Liver (tissue), 8 donors: ENCODE measurements at regions not wholly inside any gene's neighbourhood (a gene's known extent, or its start where the extent isn't known, plus 50 kb on each side); places are given as distances from the start of the nearest gene placed in this dataset.

Experiments used
- DNase-seq: peaks from one replicate; pipeline ENCODE4 v3.0.0-alpha.2; 2017; ENCODE audit warnings: low spot score
- H3K27ac ChIP-seq, 2 donors: one replicate each; pipeline ENCODE4 v1.7.0; 2013; ENCODE audit warnings: inconsistent platforms in 2 of 2, low read length in 2 of 2, control low read depth in 1 of 2, low read depth in 1 of 2, mild to moderate bottlenecking in 1 of 2
- H3K27me3 ChIP-seq, 4 donors: one replicate each; pipeline versions ENCODE4 v1.6.1 to v1.7.0; 2013; ENCODE audit warnings: low read length in 3 of 4, inconsistent platforms in 1 of 4, mild to moderate bottlenecking in 1 of 4, moderate library complexity in 1 of 4; ENCODE audit not compliant: control insufficient read depth in 4 of 4, insufficient read depth in 4 of 4
- H3K36me3 ChIP-seq, 4 donors: one replicate each; pipeline versions ENCODE4 v1.6.1 to v1.7.0; 2013; ENCODE audit warnings: low read length in 3 of 4, mild to moderate bottlenecking in 3 of 4, low read depth in 1 of 4, moderate library complexity in 1 of 4; ENCODE audit not compliant: control insufficient read depth in 4 of 4, insufficient read depth in 3 of 4
- H3K4me1 ChIP-seq, 4 donors: one replicate each; pipeline versions ENCODE4 v1.6.1 to v1.7.0; 2013; ENCODE audit warnings: low read length in 3 of 4, mild to moderate bottlenecking in 3 of 4, moderate library complexity in 1 of 4; ENCODE audit not compliant: control insufficient read depth in 4 of 4, insufficient read depth in 4 of 4
- H3K4me3 ChIP-seq, 3 donors: one replicate each; pipeline versions ENCODE4 v1.6.1 to v1.7.0; 2013; ENCODE audit warnings: low read length in 3 of 3, control low read depth in 1 of 3, low read depth in 1 of 3, mild to moderate bottlenecking in 1 of 3
- H3K9ac ChIP-seq, 2 donors: one replicate each; pipeline ENCODE4 v1.7.0; 2013; ENCODE audit warnings: low read length in 2 of 2, mild to moderate bottlenecking in 2 of 2, moderate library complexity in 2 of 2, control low read depth in 1 of 2, low read depth in 1 of 2
- H3K9me3 ChIP-seq, 4 donors: one replicate each; pipeline versions ENCODE4 v1.6.1 to v1.7.0; 2013; ENCODE audit warnings: low read length in 3 of 4; ENCODE audit not compliant: control insufficient read depth in 4 of 4
- EGR1 ChIP-seq, 2 donors: IDR thresholded peaks; 2 replicates each; pipeline ENCODE4 v1.6.1; 2016 to 2018; ENCODE audit warnings: antibody characterized with exemption in 2 of 2, low read depth in 2 of 2
- FOXA1 ChIP-seq: IDR thresholded peaks from 2 replicates; pipeline ENCODE4 v1.6.1; 2016; ENCODE audit warnings: antibody characterized with exemption
- FOXA2 ChIP-seq: IDR thresholded peaks from 2 replicates; pipeline ENCODE4 v1.6.1; 2016; ENCODE audit warnings: antibody characterized with exemption
- GABPA ChIP-seq, 2 donors: IDR thresholded peaks in 1 of 2; conservative IDR thresholded peaks in 1 of 2; 2 replicates each; pipeline ENCODE4 v1.6.1; 2016; ENCODE audit warnings: antibody characterized with exemption in 2 of 2, mild to moderate bottlenecking in 1 of 2, moderate library complexity in 1 of 2
- HNF4A ChIP-seq, 2 donors: conservative IDR thresholded peaks; 2 replicates each; pipeline ENCODE4 v1.6.1; 2016; ENCODE audit warnings: antibody characterized with exemption in 2 of 2, mild to moderate bottlenecking in 2 of 2
- HNF4G ChIP-seq: IDR thresholded peaks from 2 replicates; pipeline ENCODE4 v1.6.1; 2016; ENCODE audit warnings: antibody characterized with exemption
- JUND ChIP-seq, 2 donors: IDR thresholded peaks; 2 replicates each; pipeline ENCODE4 v1.6.1; 2016; ENCODE audit warnings: antibody characterized with exemption in 2 of 2
- NR2F2 ChIP-seq: IDR thresholded peaks from 2 replicates; pipeline ENCODE4 v1.6.1; 2016; ENCODE audit warnings: antibody characterized with exemption
- RAD21 ChIP-seq, 2 donors: IDR thresholded peaks; 2 replicates each; pipeline ENCODE4 v1.6.1; 2016; ENCODE audit warnings: antibody characterized with exemption in 2 of 2, mild to moderate bottlenecking in 2 of 2
- RXRA ChIP-seq, 2 donors: IDR thresholded peaks; 2 replicates each; pipeline ENCODE4 v1.6.1; 2017 to 2018; ENCODE audit warnings: antibody characterized with exemption in 2 of 2, mild to moderate bottlenecking in 1 of 2
- SP1 ChIP-seq: IDR thresholded peaks from 2 replicates; pipeline ENCODE4 v1.6.1; 2018; ENCODE audit warnings: antibody characterized with exemption, mild to moderate bottlenecking
- TAF1 ChIP-seq: conservative IDR thresholded peaks from 2 replicates; pipeline ENCODE4 v1.6.1; 2016; ENCODE audit warnings: antibody characterized with exemption, mild to moderate bottlenecking
- YY1 ChIP-seq: IDR thresholded peaks from 2 replicates; pipeline ENCODE4 v1.6.1; 2016; ENCODE audit warnings: antibody characterized with exemption, mild to moderate bottlenecking
- WGBS: extraction: QIAGEN DNeasy Blood & Tissue Kit; methylation state at CpG from one replicate; pipeline ENCODE4 v1.1.7; 2013; 5-methylcytosine and 5-hydroxymethylcytosine counted together
- TF ChIP-seq, protein P1 (sequence below): IDR thresholded peaks from 2 replicates; pipeline ENCODE4 v1.6.1; 2016; ENCODE audit warnings: antibody characterized with exemption, mild to moderate bottlenecking
- TF ChIP-seq, protein P2 (sequence below): IDR thresholded peaks from 2 replicates; pipeline ENCODE4 v1.6.1; 2016; ENCODE audit warnings: antibody characterized with exemption
- TF ChIP-seq, protein P3 (sequence below): fragments of 150-350 bp; IDR thresholded peaks from 2 replicates; pipeline ENCODE4 v1.5.1; 2017; ENCODE audit warnings: improper control_type of control experiment, low read depth, low read length; ENCODE audit not compliant: missing input control
- TF ChIP-seq, protein P4 (sequence below): IDR thresholded peaks from 2 replicates; pipeline ENCODE4 v1.6.1; 2016; ENCODE audit warnings: antibody characterized with exemption
- donor health status: healthy.
- donor health status: healthy.
- donor health status: healthy.
- donor health status: healthy.
- donor health status: healthy.

DNA sequence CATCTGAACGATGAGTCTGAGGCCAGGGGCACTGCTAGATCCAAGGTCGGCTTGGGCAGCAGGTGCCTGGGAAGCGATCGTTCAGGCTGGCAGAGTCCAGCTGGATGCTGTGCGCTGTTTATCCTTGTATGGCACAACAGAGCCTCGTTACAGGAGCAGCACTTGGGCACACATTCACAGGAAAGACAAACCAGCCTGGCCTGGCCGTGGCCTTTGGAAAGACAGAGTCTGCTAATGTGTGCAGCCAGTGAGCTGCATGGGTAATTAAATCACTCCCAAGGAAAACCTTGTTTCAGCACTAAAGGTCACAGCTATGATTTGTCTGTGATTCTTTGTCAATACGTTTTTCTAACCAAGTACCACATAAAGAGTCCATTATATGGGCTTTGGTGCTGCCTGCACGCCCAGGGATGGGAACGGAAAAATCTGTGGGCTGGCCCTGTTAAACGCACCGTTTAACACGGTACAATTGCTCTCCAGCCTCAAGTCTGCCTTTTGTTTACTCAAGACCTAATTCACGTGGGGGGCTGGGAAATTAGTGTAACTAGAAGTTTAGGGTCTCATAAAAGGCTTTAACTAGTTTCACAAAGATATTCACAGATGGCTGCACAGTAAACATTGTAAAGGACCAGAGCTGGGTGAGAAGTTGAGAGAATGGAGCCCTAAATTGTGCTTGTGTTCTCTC, 509.3 kb downstream of the KDM4C start:
- TF ChIP-seq, protein P1, sequence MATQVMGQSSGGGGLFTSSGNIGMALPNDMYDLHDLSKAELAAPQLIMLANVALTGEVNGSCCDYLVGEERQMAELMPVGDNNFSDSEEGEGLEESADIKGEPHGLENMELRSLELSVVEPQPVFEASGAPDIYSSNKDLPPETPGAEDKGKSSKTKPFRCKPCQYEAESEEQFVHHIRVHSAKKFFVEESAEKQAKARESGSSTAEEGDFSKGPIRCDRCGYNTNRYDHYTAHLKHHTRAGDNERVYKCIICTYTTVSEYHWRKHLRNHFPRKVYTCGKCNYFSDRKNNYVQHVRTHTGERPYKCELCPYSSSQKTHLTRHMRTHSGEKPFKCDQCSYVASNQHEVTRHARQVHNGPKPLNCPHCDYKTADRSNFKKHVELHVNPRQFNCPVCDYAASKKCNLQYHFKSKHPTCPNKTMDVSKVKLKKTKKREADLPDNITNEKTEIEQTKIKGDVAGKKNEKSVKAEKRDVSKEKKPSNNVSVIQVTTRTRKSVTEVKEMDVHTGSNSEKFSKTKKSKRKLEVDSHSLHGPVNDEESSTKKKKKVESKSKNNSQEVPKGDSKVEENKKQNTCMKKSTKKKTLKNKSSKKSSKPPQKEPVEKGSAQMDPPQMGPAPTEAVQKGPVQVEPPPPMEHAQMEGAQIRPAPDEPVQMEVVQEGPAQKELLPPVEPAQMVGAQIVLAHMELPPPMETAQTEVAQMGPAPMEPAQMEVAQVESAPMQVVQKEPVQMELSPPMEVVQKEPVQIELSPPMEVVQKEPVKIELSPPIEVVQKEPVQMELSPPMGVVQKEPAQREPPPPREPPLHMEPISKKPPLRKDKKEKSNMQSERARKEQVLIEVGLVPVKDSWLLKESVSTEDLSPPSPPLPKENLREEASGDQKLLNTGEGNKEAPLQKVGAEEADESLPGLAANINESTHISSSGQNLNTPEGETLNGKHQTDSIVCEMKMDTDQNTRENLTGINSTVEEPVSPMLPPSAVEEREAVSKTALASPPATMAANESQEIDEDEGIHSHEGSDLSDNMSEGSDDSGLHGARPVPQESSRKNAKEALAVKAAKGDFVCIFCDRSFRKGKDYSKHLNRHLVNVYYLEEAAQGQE = no peak
- no peak for TF ChIP-seq HNF4G
- no peak for TF ChIP-seq RAD21 (IDR thresholded peaks at IDR 0.05)
- no peak for TF ChIP-seq FOXA1
- TF ChIP-seq FOXA2 = no peak
- no peak for TF ChIP-seq SP1
- no peak for TF ChIP-seq NR2F2
- TF ChIP-seq EGR1 (IDR thresholded peaks at IDR 0.05; ENCODE audit: low read depth in 2 of 2) = no peak
- no peak for TF ChIP-seq HNF4A (conservative IDR thresholded peaks at IDR 0.05)
- TF ChIP-seq YY1 = no peak
- no peak for TF ChIP-seq GABPA (IDR thresholded peaks at IDR 0.05 in 1 of 2, conservative IDR thresholded peaks at IDR 0.05 in 1 of 2)
- TF ChIP-seq, protein P2, sequence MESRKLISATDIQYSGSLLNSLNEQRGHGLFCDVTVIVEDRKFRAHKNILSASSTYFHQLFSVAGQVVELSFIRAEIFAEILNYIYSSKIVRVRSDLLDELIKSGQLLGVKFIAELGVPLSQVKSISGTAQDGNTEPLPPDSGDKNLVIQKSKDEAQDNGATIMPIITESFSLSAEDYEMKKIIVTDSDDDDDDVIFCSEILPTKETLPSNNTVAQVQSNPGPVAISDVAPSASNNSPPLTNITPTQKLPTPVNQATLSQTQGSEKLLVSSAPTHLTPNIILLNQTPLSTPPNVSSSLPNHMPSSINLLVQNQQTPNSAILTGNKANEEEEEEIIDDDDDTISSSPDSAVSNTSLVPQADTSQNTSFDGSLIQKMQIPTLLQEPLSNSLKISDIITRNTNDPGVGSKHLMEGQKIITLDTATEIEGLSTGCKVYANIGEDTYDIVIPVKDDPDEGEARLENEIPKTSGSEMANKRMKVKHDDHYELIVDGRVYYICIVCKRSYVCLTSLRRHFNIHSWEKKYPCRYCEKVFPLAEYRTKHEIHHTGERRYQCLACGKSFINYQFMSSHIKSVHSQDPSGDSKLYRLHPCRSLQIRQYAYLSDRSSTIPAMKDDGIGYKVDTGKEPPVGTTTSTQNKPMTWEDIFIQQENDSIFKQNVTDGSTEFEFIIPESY = no peak
- TF ChIP-seq, protein P3, sequence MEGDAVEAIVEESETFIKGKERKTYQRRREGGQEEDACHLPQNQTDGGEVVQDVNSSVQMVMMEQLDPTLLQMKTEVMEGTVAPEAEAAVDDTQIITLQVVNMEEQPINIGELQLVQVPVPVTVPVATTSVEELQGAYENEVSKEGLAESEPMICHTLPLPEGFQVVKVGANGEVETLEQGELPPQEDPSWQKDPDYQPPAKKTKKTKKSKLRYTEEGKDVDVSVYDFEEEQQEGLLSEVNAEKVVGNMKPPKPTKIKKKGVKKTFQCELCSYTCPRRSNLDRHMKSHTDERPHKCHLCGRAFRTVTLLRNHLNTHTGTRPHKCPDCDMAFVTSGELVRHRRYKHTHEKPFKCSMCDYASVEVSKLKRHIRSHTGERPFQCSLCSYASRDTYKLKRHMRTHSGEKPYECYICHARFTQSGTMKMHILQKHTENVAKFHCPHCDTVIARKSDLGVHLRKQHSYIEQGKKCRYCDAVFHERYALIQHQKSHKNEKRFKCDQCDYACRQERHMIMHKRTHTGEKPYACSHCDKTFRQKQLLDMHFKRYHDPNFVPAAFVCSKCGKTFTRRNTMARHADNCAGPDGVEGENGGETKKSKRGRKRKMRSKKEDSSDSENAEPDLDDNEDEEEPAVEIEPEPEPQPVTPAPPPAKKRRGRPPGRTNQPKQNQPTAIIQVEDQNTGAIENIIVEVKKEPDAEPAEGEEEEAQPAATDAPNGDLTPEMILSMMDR = no peak
- no peak for TF ChIP-seq RXRA (IDR thresholded peaks at IDR 0.05)
- no peak for TF ChIP-seq TAF1
- Histone ChIP-seq H3K4me3 (no peak overlapping the region), H3K36me3 (no peaks in the 10 kb centered on the region), H3K9me3 (no peaks in the 10 kb centered on the region), H3K27ac (no peak overlapping the region), H3K4me1 (no peaks in the 10 kb centered on the region), H3K27me3 (peaks cover 0 to 7% (median 0%) of the 10 kb centered on the region in 4 donors), H3K9ac (no peak overlapping the region)
- 54% methylated on average over 14 of the region's 14 CpGs for WGBS
- DNase-seq = no peak

DNA sequence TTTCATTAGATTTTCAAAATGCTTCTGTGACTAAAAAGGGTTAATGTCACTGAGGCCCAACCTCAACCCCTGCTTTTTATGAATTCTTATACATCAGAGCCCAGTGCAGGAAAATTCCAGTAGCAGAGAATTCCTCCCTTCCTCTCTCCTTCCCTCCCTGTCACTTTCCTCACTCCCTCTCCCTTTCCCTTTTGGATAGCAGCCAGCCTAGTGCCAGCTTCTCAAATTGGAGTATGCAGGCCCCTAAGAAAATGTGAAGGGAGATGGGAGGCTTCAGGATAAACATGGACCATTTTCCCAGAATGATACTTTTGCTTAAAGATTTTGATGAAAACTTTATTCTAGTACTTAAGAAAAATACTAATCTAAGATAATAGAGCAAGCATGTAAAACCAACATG, 507.4 kb downstream of the KDM4C start:
- no peak overlapping the region for H3K4me3 ChIP-seq
- no peak for DNase-seq
- H3K27ac ChIP-seq = no peak overlapping the region
- H3K4me1 ChIP-seq = no peaks in the 10 kb centered on the region
- no peak overlapping the region for H3K9ac ChIP-seq
- no peaks in the 10 kb centered on the region for H3K9me3 ChIP-seq
- no peaks in the 10 kb centered on the region for H3K36me3 ChIP-seq
- H3K27me3 ChIP-seq = peaks cover 0 to 9% (median 0%) of the 10 kb centered on the region in 4 donors
- TF ChIP-seq, protein P4, sequence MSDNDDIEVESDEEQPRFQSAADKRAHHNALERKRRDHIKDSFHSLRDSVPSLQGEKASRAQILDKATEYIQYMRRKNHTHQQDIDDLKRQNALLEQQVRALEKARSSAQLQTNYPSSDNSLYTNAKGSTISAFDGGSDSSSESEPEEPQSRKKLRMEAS = no peak
- TF ChIP-seq, protein P3 = no peak
- TF ChIP-seq SP1 = no peak
- TF ChIP-seq, protein P1 = no peak
- TF ChIP-seq, protein P2 = no peak
- no peak for TF ChIP-seq JUND (IDR thresholded peaks at IDR 0.05)
